ENCODE measurements at regions not wholly inside any gene's neighbourhood (a gene's known extent, or its start where the extent isn't known, plus 50 kb on each side); places are given as distances from the start of the nearest gene placed in this dataset.

DNA sequence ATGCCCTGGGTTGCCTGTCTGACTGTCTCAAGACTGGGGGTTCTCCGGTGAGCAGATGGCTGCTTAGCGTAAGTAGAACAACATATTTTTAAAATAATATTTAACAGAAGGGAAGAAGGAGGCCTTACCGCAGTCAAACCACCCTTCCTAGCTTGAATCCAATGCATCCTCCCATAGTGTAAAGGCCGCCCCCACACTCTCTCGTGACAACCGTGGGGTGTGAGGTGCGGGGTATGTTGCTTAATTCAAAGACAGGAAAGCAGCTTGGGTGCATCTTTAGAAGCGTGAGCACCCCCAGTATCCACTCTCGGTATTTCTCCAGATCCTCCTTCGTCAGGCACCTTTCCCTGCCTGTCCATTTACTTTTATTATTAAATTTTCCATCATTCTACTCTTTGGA, 501.2 kb upstream of the CDH4 start:
- TF ChIP-seq, protein P1, sequence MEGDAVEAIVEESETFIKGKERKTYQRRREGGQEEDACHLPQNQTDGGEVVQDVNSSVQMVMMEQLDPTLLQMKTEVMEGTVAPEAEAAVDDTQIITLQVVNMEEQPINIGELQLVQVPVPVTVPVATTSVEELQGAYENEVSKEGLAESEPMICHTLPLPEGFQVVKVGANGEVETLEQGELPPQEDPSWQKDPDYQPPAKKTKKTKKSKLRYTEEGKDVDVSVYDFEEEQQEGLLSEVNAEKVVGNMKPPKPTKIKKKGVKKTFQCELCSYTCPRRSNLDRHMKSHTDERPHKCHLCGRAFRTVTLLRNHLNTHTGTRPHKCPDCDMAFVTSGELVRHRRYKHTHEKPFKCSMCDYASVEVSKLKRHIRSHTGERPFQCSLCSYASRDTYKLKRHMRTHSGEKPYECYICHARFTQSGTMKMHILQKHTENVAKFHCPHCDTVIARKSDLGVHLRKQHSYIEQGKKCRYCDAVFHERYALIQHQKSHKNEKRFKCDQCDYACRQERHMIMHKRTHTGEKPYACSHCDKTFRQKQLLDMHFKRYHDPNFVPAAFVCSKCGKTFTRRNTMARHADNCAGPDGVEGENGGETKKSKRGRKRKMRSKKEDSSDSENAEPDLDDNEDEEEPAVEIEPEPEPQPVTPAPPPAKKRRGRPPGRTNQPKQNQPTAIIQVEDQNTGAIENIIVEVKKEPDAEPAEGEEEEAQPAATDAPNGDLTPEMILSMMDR (IDR thresholded peaks at IDR 0.05; ENCODE audit: insufficient read depth, low read length), result no peak
- TF ChIP-seq POLR2AphosphoS5 (IDR thresholded peaks at IDR 0.05; ENCODE audit: low read depth), result no peak
- TF ChIP-seq, protein P2, sequence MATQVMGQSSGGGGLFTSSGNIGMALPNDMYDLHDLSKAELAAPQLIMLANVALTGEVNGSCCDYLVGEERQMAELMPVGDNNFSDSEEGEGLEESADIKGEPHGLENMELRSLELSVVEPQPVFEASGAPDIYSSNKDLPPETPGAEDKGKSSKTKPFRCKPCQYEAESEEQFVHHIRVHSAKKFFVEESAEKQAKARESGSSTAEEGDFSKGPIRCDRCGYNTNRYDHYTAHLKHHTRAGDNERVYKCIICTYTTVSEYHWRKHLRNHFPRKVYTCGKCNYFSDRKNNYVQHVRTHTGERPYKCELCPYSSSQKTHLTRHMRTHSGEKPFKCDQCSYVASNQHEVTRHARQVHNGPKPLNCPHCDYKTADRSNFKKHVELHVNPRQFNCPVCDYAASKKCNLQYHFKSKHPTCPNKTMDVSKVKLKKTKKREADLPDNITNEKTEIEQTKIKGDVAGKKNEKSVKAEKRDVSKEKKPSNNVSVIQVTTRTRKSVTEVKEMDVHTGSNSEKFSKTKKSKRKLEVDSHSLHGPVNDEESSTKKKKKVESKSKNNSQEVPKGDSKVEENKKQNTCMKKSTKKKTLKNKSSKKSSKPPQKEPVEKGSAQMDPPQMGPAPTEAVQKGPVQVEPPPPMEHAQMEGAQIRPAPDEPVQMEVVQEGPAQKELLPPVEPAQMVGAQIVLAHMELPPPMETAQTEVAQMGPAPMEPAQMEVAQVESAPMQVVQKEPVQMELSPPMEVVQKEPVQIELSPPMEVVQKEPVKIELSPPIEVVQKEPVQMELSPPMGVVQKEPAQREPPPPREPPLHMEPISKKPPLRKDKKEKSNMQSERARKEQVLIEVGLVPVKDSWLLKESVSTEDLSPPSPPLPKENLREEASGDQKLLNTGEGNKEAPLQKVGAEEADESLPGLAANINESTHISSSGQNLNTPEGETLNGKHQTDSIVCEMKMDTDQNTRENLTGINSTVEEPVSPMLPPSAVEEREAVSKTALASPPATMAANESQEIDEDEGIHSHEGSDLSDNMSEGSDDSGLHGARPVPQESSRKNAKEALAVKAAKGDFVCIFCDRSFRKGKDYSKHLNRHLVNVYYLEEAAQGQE (IDR thresholded peaks at IDR 0.05; ENCODE audit: insufficient replicate concordance, low read depth), result no peak

Data from HL-60 (cell line).